GM12891 (cell line): ENCODE measurements at regions not wholly inside any gene's neighbourhood (a gene's known extent, or its start where the extent isn't known, plus 50 kb on each side); places are given as distances from the start of the nearest gene placed in this dataset.

ENCODE experiments used
- PAX5 ChIP-seq: IDR thresholded peaks from 2 replicates; pipeline ENCODE4 v1.6.1; 2011; ENCODE audit warnings: low read length, moderate library complexity, mild to moderate bottlenecking; ENCODE audit not compliant: insufficient read depth, severe bottlenecking
- POLR2A ChIP-seq: IDR thresholded peaks from 2 replicates; pipeline ENCODE4 v1.6.1; 2011; ENCODE audit warnings: low read depth, low read length, control low read depth
- POLR2AphosphoS5 ChIP-seq: IDR thresholded peaks from 2 replicates; pipeline ENCODE4 v1.6.1; 2011; ENCODE audit warnings: low read depth, low read length, control low read depth
- POU2F2 ChIP-seq: IDR thresholded peaks from 2 replicates; pipeline ENCODE4 v1.6.1; 2011; ENCODE audit warnings: low read depth, mild to moderate bottlenecking, control low read depth, low read length, moderate library complexity
- SPI1 ChIP-seq: IDR thresholded peaks from 2 replicates; pipeline ENCODE4 v1.6.1; 2011; ENCODE audit warnings: low read depth, low read length, control low read depth
- TAF1 ChIP-seq: IDR thresholded peaks from 2 replicates; pipeline ENCODE4 v1.6.1; 2011; ENCODE audit warnings: low read depth, low read length, control low read depth

GRCh38 chr3:137958636-137959035, 51.3 kb upstream of the CLDN18 start:
- TF ChIP-seq POLR2AphosphoS5: no peak
- no peak for TF ChIP-seq SPI1
- no peak for TF ChIP-seq POLR2A
- TF ChIP-seq TAF1: no peak
- no peak for TF ChIP-seq PAX5
- no peak for TF ChIP-seq POU2F2
